ENCODE measurements at regions not wholly inside any gene's neighbourhood (a gene's known extent, or its start where the extent isn't known, plus 50 kb on each side); places are given as distances from the start of the nearest gene placed in this dataset.

GRCh38 chr3:197458179-197458707 is 97.5 kb downstream of the BDH1 start:
- no peak for TF ChIP-seq EZH2phosphoT487 (IDR thresholded peaks at IDR 0.05; ENCODE audit: borderline replicate concordance, low read depth, low read length)
- TF ChIP-seq CTCF (conservative IDR thresholded peaks at IDR 0.05; ENCODE audit: low read length) = no peak
